IPS-18a (cell line): ENCODE measurements at regions not wholly inside any gene's neighbourhood (a gene's known extent, or its start where the extent isn't known, plus 50 kb on each side); places are given as distances from the start of the nearest gene placed in this dataset.

Source experiments
- H3K27ac ChIP-seq: one replicate; pipeline ENCODE4 v1.5.1; 2013; ENCODE audit warnings: low read length
- H3K27me3 ChIP-seq: one replicate; pipeline ENCODE4 v1.6.1; 2013; ENCODE audit warnings: mild to moderate bottlenecking, low read length; ENCODE audit not compliant: control insufficient read depth, insufficient read depth
- H3K36me3 ChIP-seq: one replicate; pipeline ENCODE4 v1.6.1; 2013; ENCODE audit warnings: low read depth, low read length; ENCODE audit not compliant: control insufficient read depth
- H3K4me1 ChIP-seq: one replicate; pipeline ENCODE4 v1.6.1; 2013; ENCODE audit warnings: low read depth, low read length; ENCODE audit not compliant: control insufficient read depth
- H3K4me3 ChIP-seq: one replicate; pipeline ENCODE4 v1.5.1; 2013; ENCODE audit warnings: low read length
- H3K9ac ChIP-seq: one replicate; pipeline ENCODE4 v1.6.1; 2013; ENCODE audit warnings: mild to moderate bottlenecking, low read length, moderate library complexity
- H3K9me3 ChIP-seq: one replicate; pipeline ENCODE4 v1.6.1; 2013; ENCODE audit warnings: low read depth, low read length; ENCODE audit not compliant: control insufficient read depth

DNA sequence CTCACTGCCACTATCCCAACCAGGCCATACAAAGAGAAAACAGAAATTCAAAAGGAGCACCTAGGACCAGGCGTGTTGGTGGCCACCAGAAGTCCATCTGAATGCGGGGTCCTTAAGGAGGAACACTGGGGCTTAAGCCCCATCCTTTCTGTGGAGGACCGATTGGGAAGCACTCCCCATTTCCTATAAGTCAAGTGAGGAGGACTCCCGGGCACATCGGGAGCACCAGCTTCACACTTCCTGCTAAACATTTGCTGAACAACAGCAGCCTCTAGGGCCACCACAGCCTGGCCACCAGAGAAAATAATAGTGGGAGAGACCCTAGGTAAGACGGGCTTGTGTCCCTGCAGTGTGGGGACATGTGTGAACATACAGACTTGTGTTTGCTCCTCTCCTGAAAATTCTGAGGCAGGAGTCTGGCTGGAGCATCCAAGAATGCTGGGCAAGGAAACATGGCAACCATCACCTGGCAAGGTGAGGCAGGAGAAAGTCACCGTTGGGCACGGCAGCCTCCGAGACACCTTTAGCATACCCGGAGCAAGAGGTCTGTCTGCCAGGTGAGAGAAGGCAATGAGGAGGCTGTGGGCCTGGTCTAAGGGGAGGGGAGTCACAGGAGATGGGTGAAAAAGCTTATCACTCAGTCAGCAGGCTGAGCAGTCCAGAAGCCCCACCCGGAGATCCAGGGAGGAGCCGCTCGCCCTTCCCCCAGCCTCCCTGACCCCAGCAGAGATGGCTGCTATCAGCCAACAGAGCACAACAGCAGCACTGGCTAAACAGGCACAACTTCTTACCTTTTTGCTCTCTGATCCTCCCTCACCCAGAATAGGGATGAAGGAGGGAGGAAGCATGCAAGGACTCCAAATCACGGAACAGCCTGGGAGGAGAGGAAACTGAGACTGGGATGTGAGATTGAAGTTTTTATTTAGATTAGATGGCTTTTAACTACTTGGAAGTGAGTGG lies 282.3 kb downstream of the EIPR1 start:
- Histone ChIP-seq H3K9ac (no peak overlapping the region), H3K4me3 (no peak overlapping the region), H3K27ac (no peak overlapping the region), H3K9me3 (no peaks in the 10 kb centered on the region), H3K4me1 (no peaks in the 10 kb centered on the region), H3K36me3 (no peaks in the 10 kb centered on the region), H3K27me3 (no peaks in the 10 kb centered on the region)

DNA sequence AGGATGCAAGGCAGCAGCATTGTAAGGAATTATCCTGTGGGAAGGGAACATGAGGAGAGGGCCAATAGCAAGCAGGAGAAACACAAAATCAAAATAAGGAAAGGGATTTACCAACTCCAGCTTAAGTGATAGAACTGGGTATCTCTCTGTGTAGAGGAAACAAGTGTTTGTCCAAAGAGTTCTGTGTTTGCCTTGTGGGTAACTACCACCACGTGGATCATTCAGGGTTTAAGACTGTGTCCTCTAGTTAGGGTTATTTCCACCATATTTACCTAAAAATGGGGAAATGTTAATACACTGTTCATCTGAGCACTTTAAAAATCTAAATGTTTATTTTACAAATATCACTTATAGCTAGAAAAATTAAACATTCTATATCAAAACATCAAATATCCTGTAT lies 283.3 kb downstream of the EIPR1 start:
- Histone ChIP-seq H3K9me3 (no peaks in the 10 kb centered on the region), H3K36me3 (no peaks in the 10 kb centered on the region), H3K27ac (no peak overlapping the region), H3K4me1 (no peaks in the 10 kb centered on the region), H3K4me3 (no peak overlapping the region), H3K9ac (no peak overlapping the region), H3K27me3 (no peaks in the 10 kb centered on the region)

DNA sequence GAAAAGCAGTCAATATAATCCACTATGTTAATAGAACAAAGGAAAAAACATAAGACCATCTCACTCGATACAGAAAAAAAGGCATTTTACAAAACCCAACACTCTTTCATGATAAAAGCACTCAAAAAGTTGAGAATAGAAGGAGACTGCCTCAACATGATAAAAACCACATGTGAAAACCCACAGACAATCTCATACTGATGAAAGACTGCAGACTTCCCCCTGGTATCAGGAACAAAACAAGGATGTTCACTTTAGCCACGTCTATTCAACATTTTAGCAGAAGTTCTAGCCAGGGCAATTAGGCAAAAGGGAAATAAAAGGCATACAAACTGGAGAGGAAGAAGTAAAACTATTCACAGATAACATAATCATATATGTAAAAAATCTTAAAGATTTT lies 285.9 kb downstream of the EIPR1 start:
- Histone ChIP-seq H3K36me3 (no peaks in the 10 kb centered on the region), H3K27ac (no peak overlapping the region), H3K9ac (no peak overlapping the region), H3K4me1 (no peaks in the 10 kb centered on the region), H3K4me3 (no peak overlapping the region), H3K27me3 (no peaks in the 10 kb centered on the region), H3K9me3 (no peaks in the 10 kb centered on the region)

DNA sequence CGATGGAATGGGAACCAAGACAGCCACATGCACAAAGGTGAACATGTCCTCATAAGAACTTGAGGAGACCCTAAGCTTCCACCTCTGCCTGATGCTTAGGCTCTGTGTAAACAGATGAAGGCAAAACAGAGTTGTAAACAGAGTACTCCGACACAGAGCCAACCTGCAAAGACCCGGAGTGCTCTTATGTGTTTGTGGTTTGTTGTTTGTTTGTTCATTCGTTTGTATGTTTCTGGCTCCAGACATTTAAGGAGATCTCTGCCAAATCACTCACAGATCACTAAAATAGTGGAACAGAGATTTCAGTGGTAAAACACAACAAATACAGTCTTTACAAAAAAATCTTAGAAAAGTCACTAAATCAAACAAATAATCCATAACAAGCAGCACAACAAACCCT lies 294.9 kb downstream of the EIPR1 start:
- H3K27ac ChIP-seq: no peak overlapping the region
- no peaks in the 10 kb centered on the region for H3K36me3 ChIP-seq
- no peaks in the 10 kb centered on the region for H3K4me1 ChIP-seq
- H3K27me3 ChIP-seq: no peaks in the 10 kb centered on the region
- H3K9ac ChIP-seq: no peak overlapping the region
- no peaks in the 10 kb centered on the region for H3K9me3 ChIP-seq
- no peak overlapping the region for H3K4me3 ChIP-seq

DNA sequence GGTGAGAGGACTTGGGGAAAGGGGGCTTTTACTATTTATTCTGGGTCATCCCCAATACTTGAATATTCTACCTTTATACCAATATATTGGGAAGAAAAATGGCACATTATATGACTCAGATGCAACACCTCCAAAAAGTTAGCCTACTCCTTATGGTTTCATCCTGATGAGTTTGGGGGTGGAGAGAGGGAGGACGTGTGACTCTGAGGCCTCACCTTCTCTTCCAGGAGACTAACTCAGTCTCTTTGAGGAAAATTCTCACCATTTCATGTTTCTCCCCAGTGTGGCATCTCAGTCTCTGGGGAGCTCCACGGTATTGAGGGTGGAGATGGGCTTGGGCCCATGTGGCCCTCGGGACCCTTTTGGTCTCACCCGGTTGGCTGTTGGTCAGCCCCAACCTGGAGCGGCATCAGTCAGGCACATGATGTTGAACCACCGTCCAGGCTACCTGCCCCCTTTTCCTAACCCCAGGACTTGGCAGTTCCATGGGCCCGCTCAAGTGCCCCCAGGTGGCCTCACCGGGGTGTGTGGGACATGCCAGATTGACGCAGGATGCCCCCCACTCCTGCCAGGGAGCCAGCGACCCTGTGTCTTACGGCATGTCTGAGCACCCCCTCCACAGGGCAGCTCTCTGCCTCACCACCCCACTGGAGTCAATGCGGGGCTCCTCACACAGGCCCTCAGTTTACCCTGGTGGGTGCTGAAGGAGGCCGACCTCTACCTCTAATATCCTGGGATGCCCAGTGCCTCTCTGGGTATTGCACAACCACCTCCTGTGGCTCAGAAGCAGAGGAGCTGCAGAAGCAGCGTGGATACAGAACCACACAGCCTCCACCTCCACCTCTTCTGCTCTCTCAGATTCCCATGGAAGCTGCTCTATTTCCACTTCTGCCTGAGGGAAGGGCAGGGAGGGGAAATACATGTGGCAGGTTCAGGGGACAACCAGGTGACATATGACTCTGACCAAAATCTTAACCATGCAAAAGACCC lies 297.4 kb downstream of the EIPR1 start:
- no peaks in the 10 kb centered on the region for H3K9me3 ChIP-seq
- no peaks in the 10 kb centered on the region for H3K36me3 ChIP-seq
- no peak overlapping the region for H3K9ac ChIP-seq
- H3K4me3 ChIP-seq: no peak overlapping the region
- no peak overlapping the region for H3K27ac ChIP-seq
- H3K4me1 ChIP-seq: peaks cover 3% of the 10 kb centered on the region
- no peaks in the 10 kb centered on the region for H3K27me3 ChIP-seq

DNA sequence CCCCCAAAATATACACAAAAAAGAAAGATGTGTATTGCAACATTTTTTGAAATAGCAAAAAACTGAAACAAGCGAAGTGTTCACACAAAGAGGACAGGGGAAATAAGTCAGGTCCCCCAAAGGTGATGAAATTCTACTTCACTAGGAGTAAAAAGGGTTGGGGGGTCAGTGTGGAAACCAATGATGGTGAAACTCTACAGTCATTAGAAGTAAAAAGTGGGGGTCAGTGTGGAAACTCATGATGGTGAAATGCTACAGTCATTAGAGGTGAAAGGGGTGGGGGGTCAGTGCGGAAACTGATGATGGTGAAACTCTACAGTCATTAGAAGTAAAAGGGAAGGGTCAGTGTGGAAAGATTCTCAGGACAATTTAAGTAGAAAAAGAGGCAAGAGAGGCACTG lies 298.2 kb downstream of the EIPR1 start:
- H3K9me3 ChIP-seq: no peaks in the 10 kb centered on the region
- no peaks in the 10 kb centered on the region for H3K27me3 ChIP-seq
- H3K4me3 ChIP-seq: no peak overlapping the region
- no peaks in the 10 kb centered on the region for H3K36me3 ChIP-seq
- peaks cover 3% of the 10 kb centered on the region for H3K4me1 ChIP-seq
- H3K27ac ChIP-seq: no peak overlapping the region
- H3K9ac ChIP-seq: no peak overlapping the region

DNA sequence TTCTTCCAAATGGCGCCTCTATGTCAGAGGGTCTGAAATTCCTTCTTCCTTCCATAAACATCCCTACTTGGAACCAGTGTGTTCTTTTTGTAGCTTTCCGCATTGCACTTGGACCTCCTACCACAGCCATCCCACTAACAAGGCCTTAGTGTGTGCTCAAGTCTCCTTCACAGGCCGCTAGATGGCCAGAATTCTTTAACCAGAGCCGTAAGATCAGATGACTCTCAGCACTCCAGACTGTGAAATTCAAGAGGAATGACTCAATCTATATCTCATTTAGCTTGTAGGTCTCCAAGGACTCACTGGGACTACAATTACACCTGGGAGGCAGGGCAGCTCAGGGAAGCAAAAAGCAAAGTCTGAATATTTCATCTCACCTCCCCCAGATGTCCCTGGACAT lies 298.9 kb downstream of the EIPR1 start:
- peaks cover 3% of the 10 kb centered on the region for H3K4me1 ChIP-seq
- no peak overlapping the region for H3K9ac ChIP-seq
- H3K27ac ChIP-seq: no peak overlapping the region
- H3K27me3 ChIP-seq: no peaks in the 10 kb centered on the region
- no peaks in the 10 kb centered on the region for H3K9me3 ChIP-seq
- H3K4me3 ChIP-seq: no peak overlapping the region
- H3K36me3 ChIP-seq: no peaks in the 10 kb centered on the region

DNA sequence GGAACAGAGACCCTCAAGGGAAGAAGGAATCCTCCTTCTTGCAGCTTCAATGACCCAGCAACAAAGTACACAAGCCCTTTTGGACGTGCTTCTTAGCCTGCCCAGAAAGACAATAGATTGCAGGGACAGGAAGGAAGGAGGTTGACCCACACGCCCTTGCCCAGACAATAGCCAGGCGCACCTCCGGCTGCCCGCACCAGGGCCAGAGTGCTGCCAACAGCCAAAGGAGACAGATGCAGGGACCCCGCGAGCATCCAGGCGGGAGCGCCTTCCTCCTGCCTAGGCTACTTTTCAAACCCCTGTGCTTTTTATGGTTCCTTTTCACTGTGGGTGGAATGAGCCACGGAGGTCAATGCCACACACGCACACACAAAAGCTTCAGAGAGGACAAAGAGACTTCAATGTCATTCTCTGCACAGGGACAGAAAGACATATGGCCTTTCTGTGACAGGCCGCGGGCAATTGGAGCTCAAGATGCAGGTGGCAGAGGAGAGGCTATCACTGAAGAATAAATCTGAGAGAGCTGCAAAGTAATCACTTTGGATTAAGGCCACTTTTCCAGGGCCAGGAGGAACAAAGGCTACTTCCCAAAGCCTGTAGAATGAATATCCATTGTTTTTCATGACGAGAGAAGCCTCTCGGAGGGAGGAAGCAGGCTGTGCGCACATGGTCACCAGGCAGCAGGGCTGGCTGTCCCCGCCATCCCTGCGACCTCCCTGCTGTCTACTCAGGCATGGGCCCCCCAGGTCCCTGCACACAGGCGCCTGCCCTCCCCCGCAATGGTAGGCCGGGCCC lies 300.6 kb downstream of the EIPR1 start:
- Histone ChIP-seq H3K27me3 (no peaks in the 10 kb centered on the region), H3K4me3 (no peak overlapping the region), H3K27ac (no peak overlapping the region), H3K9ac (no peak overlapping the region), H3K9me3 (no peaks in the 10 kb centered on the region), H3K36me3 (no peaks in the 10 kb centered on the region), H3K4me1 (peaks cover 3% of the 10 kb centered on the region)

DNA sequence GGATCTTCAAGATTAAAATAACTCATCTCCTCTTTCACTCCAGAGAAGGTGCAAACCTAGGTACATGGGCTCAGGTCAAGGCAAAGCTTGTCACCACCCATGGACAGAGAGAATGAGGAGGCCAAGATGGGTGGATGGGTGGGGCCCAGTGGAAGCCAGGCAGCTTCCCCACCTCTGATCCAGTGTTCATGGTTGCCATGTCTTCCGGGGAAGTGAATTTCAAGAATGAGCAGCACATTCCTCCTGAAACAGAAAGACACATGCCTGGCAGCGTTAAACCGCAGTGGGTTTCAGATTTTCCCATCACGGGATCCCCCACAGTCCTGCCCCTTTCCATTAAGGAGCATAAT lies 301.7 kb downstream of the EIPR1 start:
- Histone ChIP-seq H3K4me1 (peaks cover 3% of the 10 kb centered on the region), H3K27ac (no peak overlapping the region), H3K4me3 (no peak overlapping the region), H3K9me3 (no peaks in the 10 kb centered on the region), H3K36me3 (no peaks in the 10 kb centered on the region), H3K9ac (no peak overlapping the region), H3K27me3 (no peaks in the 10 kb centered on the region)

DNA sequence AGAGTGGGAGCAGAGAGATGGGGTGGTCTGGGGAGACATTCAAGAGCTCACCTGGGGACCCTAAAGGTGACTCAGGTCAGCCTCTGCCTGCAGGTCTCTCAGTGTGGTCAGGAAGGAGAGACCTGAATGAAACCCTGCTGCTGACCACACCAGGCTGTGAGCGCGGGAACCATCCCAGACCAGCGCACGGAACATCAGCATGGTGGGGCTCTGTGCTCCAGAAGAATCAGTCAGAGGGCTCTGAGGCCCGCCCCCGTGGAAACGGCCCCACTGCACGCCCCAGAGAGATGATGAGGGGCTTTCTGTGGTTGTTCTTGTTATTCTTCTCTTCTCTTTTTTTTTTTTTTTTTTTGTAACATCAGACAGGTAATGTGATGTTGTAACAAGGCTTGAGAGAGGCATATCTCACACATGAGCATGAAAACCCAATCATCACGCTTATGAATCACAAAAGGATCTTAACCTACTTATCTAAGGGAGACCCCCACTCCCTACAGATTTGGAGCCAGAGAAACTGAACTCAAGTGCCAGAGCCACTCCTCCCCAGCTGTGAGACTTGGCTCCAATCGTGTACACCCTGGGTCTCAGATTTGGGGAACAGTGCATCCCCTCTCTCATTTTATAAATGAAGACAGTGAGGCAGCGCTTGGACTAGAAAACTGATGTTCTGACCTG lies 302.2 kb downstream of the EIPR1 start:
- H3K27ac ChIP-seq: no peak overlapping the region
- H3K27me3 ChIP-seq: no peaks in the 10 kb centered on the region
- H3K9me3 ChIP-seq: no peaks in the 10 kb centered on the region
- H3K4me3 ChIP-seq: no peak overlapping the region
- no peaks in the 10 kb centered on the region for H3K36me3 ChIP-seq
- peaks cover 3% of the 10 kb centered on the region for H3K4me1 ChIP-seq
- no peak overlapping the region for H3K9ac ChIP-seq

DNA sequence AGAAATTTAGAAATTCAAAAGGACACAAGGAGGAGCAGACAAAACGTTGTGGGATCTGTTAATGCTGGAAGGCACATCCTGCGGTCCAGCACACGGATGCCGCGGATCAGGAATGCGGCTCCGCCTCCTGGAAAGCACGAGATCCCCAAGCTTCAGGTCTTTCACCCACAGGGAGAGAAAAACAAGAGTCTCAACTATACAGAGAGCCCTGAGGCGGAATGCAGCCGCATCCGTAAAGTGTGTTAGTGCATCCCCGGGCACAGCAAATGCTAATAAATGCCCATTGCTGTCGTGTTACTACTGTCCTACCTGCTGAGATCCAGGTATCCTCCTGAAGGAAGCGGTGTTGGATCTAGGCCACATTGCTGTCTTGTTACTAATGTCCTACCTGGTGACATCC lies 303.9 kb downstream of the EIPR1 start:
- Histone ChIP-seq H3K4me3 (no peak overlapping the region), H3K27ac (no peak overlapping the region), H3K36me3 (no peaks in the 10 kb centered on the region), H3K9me3 (no peaks in the 10 kb centered on the region), H3K4me1 (peaks cover 3% of the 10 kb centered on the region), H3K9ac (no peak overlapping the region), H3K27me3 (no peaks in the 10 kb centered on the region)
